HepG2 (cell line): ENCODE measurements at regions not wholly inside any gene's neighbourhood (a gene's known extent, or its start where the extent isn't known, plus 50 kb on each side); places are given as distances from the start of the nearest gene placed in this dataset.
"Not testable (repeated sequence)": the region's sequence is repeated elsewhere in the genome, so short reads cannot be mapped to it uniquely, and the experiment has no call there.

Source experiments
- ATAC-seq: fragments of 200-7000 bp; cut with Tn5 transposase; 3 replicates; pipeline ENCODE4 v1.9.1; 2020; ENCODE audit warnings: mild to moderate bottlenecking, moderate library complexity
- BruUV-seq: library from RNA; stranded (reverse); fragments of 400-500 nt; replicated peaks from 2 replicates; lab custom pipeline; 2021; lab: Mats Ljungman, UMichigan
- CTCF ChIA-PET: fragments of 300-600 bp; formaldehyde crosslinking; extraction: SDS; loops from one replicate; lab custom pipeline; 2021; ENCODE audit warnings: low total read pairs, inconsistent platforms, low intra/inter-chr PET ratio; lab: Yijun Ruan, JAX
- POLR2A ChIA-PET: fragments of 350-600 bp; sonication (Branson Sonifier 250); formaldehyde crosslinking; loops from one replicate; lab custom pipeline; 2020; ENCODE audit warnings: antibody characterized with exemption, inconsistent platforms; lab: Yijun Ruan, JAX
- DNase-seq: peaks from one replicate; pipeline ENCODE4 v3.0.0-alpha.2; 2015; ENCODE audit warnings: low spot score
- FAIRE-seq: peaks from 3 replicates; lab custom pipeline; 2011; peaks lifted over from hg19 to GRCh38; lab: Jason Lieb, UNC
- H2AFZ ChIP-seq: one replicate; pipeline ENCODE4 v1.6.1; 2011; ENCODE audit warnings: low read length, inconsistent platforms
- H3K27ac ChIP-seq: fragments of 300-600 bp; 3 replicates; pipeline ENCODE4 v1.8.0; 2011; ENCODE audit warnings: mixed run types, mild to moderate bottlenecking, mixed read lengths, low read length, inconsistent platforms; ENCODE audit not compliant: insufficient read depth; ENCODE audit errors: extremely low read length
- H3K27me3 ChIP-seq, 2 experiments: fragments of 200-600 bp in 1 of 2; 2 replicates in 1 of 2; 3 replicates in 1 of 2; pipeline versions ENCODE4 v1.6.0 to v1.8.0; 2011; ENCODE audit warnings: low read length in 2 of 2, mild to moderate bottlenecking in 2 of 2, moderate library complexity in 2 of 2, inconsistent platforms in 1 of 2; ENCODE audit not compliant: insufficient read depth in 2 of 2, control insufficient read depth in 1 of 2
- H3K36me3 ChIP-seq, 2 experiments: fragments of 200-600 bp in 1 of 2; replicated peaks in 1 of 2; 2 replicates in 1 of 2; 3 replicates in 1 of 2; pipeline versions ENCODE4 v1.5.1 to v1.8.0; 2011; ENCODE audit warnings: low read length in 2 of 2, inconsistent platforms in 1 of 2; ENCODE audit not compliant: insufficient read depth in 2 of 2, control insufficient read depth in 1 of 2
- H3K4me1 ChIP-seq: 2 replicates; pipeline ENCODE4 v1.5.1; 2012; ENCODE audit warnings: low read length, inconsistent platforms; ENCODE audit not compliant: insufficient read depth
- H3K4me2 ChIP-seq: 2 replicates; pipeline ENCODE4 v1.6.0; 2011; ENCODE audit warnings: low read depth, low read length, inconsistent platforms
- H3K4me3 ChIP-seq, 3 experiments: fragments of 200-600 bp in 1 of 3; sonication (generic), shearing (Covaris generic) in 1 of 3; replicated peaks in 1 of 3; 2 replicates each; pipeline ENCODE4 v1.5.1; 2011 to 2016; ENCODE audit warnings: low read length in 3 of 3, inconsistent platforms in 2 of 3, low read depth in 2 of 3, mild to moderate bottlenecking in 2 of 3, control low read depth in 1 of 3, mixed read lengths in 1 of 3; ENCODE audit not compliant: insufficient read depth in 1 of 3
- H3K79me2 ChIP-seq: one replicate; pipeline ENCODE4 v1.6.1; 2011; ENCODE audit warnings: low read length, inconsistent platforms; ENCODE audit not compliant: insufficient read depth
- H3K9ac ChIP-seq: 2 replicates; pipeline ENCODE4 v1.6.0; 2011; ENCODE audit warnings: mild to moderate bottlenecking, low read depth, low read length, inconsistent platforms; ENCODE audit not compliant: insufficient read depth
- H3K9me3 ChIP-seq: 2 replicates; pipeline ENCODE4 v1.5.1; 2012; ENCODE audit warnings: mild to moderate bottlenecking, low read length
- H4K20me1 ChIP-seq: 2 replicates; pipeline ENCODE4 v1.6.0; 2011; ENCODE audit warnings: inconsistent platforms, mild to moderate bottlenecking, low read length, moderate library complexity; ENCODE audit not compliant: insufficient read depth
- ETV6 ChIP-seq: sonication (generic); formaldehyde crosslinking; conservative IDR thresholded peaks from 2 replicates; pipeline ENCODE4 v1.4.0; 2020; ENCODE audit warnings: missing genetic modification reagents
- HMGXB4 ChIP-seq, 2 experiments: sonication (generic) in 1 of 2; formaldehyde crosslinking in 1 of 2; IDR thresholded peaks; 2 replicates each; pipeline versions ENCODE4 v1.4.0 to v1.6.1; 2018 to 2020; ENCODE audit warnings: missing genetic modification reagents in 2 of 2, borderline replicate concordance in 1 of 2, low read depth in 1 of 2, mild to moderate bottlenecking in 1 of 2, missing biosample characterization in 1 of 2
- ZNF572 ChIP-seq: sonication (generic); formaldehyde crosslinking; IDR thresholded peaks from 2 replicates; pipeline ENCODE4 v1.5.1; 2020; ENCODE audit warnings: mild to moderate bottlenecking, missing genetic modification reagents
- WGBS: methylation state at CpG from one replicate; pipeline ENCODE4 v1.1.6; 2017; ENCODE audit warnings: low lambda C conversion rate; 5-methylcytosine and 5-hydroxymethylcytosine counted together
- in situ Hi-C: cut with HindIII; loops from 2 replicates; pipeline ENCODE4 v1.10.0; 2017; ENCODE audit warnings: low pct_unique_long_range_greater_than_20kb; ENCODE audit not compliant: extremely low pct_ligation_motif_present
- intact Hi-C: fragments of 100-400 bp; cut with micrococcal nuclease; formaldehyde crosslinking; loops from one replicate; pipeline ENCODE4 v1.10.0; 2022; ENCODE audit not compliant: unreplicated experiment
- TF ChIP-seq, protein P1 (sequence below): sonication (generic); formaldehyde crosslinking; IDR thresholded peaks from 2 replicates; pipeline ENCODE4 v1.5.0; 2020; ENCODE audit warnings: mild to moderate bottlenecking, missing genetic modification reagents, borderline replicate concordance

DNA sequence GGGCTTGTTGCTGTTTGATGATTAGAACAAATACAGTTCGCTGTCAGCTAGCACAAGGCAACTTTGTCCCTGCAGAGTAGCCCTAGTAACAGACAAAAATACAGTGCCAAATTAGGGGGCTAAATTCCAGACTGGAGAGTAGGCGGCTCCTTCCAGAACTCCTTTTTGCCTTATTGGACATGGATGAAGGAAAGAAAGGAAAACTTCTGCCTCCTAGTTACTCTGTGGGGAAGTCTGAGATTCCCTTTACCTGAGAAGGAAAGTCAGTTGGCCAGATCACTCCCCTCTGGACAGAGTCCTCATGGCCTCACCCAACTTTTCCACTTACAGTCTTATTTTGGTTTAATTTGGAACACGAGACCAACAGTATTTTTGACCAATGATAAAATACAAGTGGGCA is 140.5 kb upstream of the ADAMTS3 start:
- H3K4me2 ChIP-seq = no peak overlapping the region
- no peaks in the 10 kb centered on the region for H3K4me1 ChIP-seq
- H3K9me3 ChIP-seq = no peaks in the 10 kb centered on the region
- POLR2A ChIA-PET = no interaction called here
- H3K79me2 ChIP-seq = no peaks in the 10 kb centered on the region
- ATAC-seq = no peak
- CTCF ChIA-PET = no interaction called here
- FAIRE-seq = no peak
- 6% methylated on average over 3 of the region's 3 CpGs for WGBS
- no peaks in the 10 kb centered on the region for H4K20me1 ChIP-seq
- H3K36me3 ChIP-seq = no peaks in the 10 kb centered on the region
- no peak overlapping the region for H2AFZ ChIP-seq
- H3K9ac ChIP-seq = no peak overlapping the region
- DNase-seq = no peak
- no TSS peak for BruUV-seq
- no peak overlapping the region for H3K27ac ChIP-seq
- no peak overlapping the region for H3K4me3 ChIP-seq
- TF ChIP-seq ZNF572 (no peak), HMGXB4 (CRISPR knock-in tag; IDR thresholded peaks at IDR 0.05; ENCODE audit: borderline replicate concordance in 1 of 2, low read depth in 1 of 2) (no peak)
- TF ChIP-seq, protein P1, sequence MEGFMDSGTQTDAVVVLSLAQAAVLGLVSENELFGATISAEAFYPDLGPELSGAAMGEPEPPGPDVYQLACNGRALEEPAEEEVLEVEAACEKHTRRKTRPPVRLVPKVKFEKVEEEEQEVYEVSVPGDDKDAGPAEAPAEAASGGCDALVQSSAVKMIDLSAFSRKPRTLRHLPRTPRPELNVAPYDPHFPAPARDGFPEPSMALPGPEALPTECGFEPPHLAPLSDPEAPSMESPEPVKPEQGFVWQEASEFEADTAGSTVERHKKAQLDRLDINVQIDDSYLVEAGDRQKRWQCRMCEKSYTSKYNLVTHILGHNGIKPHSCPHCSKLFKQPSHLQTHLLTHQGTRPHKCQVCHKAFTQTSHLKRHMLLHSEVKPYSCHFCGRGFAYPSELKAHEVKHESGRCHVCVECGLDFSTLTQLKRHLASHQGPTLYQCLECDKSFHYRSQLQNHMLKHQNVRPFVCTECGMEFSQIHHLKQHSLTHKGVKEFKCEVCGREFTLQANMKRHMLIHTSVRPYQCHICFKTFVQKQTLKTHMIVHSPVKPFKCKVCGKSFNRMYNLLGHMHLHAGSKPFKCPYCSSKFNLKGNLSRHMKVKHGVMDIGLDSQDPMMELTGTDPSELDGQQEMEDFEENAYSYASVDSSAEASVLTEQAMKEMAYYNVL (CRISPR knock-in tag) = no peak
- in situ Hi-C loops = loop anchor here (10.0 kb wide), 1 partner anchor 305 kb away; no protein-coding TSS in a partner anchor
- intact Hi-C loops = no loop called here
- H3K27me3 ChIP-seq = no peaks in the 10 kb centered on the region

GRCh38 chr4:72706684-72707083 is 137.7 kb upstream of the ADAMTS3 start:
- Histone ChIP-seq H4K20me1 (no peaks in the 10 kb centered on the region), H3K4me1 (no peaks in the 10 kb centered on the region), H3K36me3 (no peaks in the 10 kb centered on the region), H3K27ac (no peak overlapping the region), H3K79me2 (no peaks in the 10 kb centered on the region), H3K27me3 (no peaks in the 10 kb centered on the region), H3K9ac (no peak overlapping the region), H3K4me3 (no peak overlapping the region), H3K4me2 (no peak overlapping the region), H3K9me3 (no peaks in the 10 kb centered on the region), H2AFZ (no peak overlapping the region)
- TF ChIP-seq ETV6 (CRISPR knock-in tag) = no peak
- ATAC-seq (no peak), FAIRE-seq (no peak), DNase-seq (no peak)
- POLR2A ChIA-PET = no interaction called here
- 22% methylated on average over 2 of the region's 7 CpGs for WGBS
- intact Hi-C loops (no loop called here), in situ Hi-C loops (loop anchor here (10.0 kb wide), 1 partner anchor 308 kb away; no protein-coding TSS in a partner anchor)
- CTCF ChIA-PET = no interaction called here
- BruUV-seq = no TSS peak

- WGBS = 18% methylated on average over 7 of the region's 7 CpGs
- H3K79me2 ChIP-seq, H3K27ac ChIP-seq, H3K4me3 ChIP-seq, DNase-seq, POLR2A ChIA-PET, BruUV-seq, H4K20me1 ChIP-seq, H3K27me3 ChIP-seq, H3K36me3 ChIP-seq, H3K4me2 ChIP-seq, ATAC-seq, H3K4me1 ChIP-seq, FAIRE-seq, H3K9me3 ChIP-seq, CTCF ChIA-PET, H3K9ac ChIP-seq, H2AFZ ChIP-seq: not testable (repeated sequence)
- in situ Hi-C loops (loop anchor here (10.0 kb wide), 1 partner anchor 310 kb away; no protein-coding TSS in a partner anchor), intact Hi-C loops (loop anchor here (5.0 kb wide), 1 partner anchor 198 kb away; no protein-coding TSS in a partner anchor)
Observed at GRCh38 chr4:72704925-72705640, 136.1 kb upstream of the ADAMTS3 start.
